ENCODE measurements at regions not wholly inside any gene's neighbourhood (a gene's known extent, or its start where the extent isn't known, plus 50 kb on each side); places are given as distances from the start of the nearest gene placed in this dataset.

- Mint-ChIP-seq H3K36me3 (ENCODE audit: low read depth) (no peaks in the 10 kb centered on the region), H3K9me3 (no peaks in the 10 kb centered on the region), H3K4me1 (ENCODE audit: low read depth) (no peaks in the 10 kb centered on the region), H3K4me3 (no peak overlapping the region), H3K27me3 (peaks cover 15% of the 10 kb centered on the region), H3K27ac (no peak overlapping the region)
- CTCF ChIA-PET: no interaction called here
- TF ChIP-seq, protein P1, sequence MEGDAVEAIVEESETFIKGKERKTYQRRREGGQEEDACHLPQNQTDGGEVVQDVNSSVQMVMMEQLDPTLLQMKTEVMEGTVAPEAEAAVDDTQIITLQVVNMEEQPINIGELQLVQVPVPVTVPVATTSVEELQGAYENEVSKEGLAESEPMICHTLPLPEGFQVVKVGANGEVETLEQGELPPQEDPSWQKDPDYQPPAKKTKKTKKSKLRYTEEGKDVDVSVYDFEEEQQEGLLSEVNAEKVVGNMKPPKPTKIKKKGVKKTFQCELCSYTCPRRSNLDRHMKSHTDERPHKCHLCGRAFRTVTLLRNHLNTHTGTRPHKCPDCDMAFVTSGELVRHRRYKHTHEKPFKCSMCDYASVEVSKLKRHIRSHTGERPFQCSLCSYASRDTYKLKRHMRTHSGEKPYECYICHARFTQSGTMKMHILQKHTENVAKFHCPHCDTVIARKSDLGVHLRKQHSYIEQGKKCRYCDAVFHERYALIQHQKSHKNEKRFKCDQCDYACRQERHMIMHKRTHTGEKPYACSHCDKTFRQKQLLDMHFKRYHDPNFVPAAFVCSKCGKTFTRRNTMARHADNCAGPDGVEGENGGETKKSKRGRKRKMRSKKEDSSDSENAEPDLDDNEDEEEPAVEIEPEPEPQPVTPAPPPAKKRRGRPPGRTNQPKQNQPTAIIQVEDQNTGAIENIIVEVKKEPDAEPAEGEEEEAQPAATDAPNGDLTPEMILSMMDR (IDR thresholded peaks at IDR 0.05): no peak
- Histone ChIP-seq H3K27ac (ENCODE audit: low read depth in 1 of 2, low read length in 2 of 2) (no peak overlapping the region), H3K4me3 (ENCODE audit: low read length) (no peak overlapping the region), H3K27me3 (ENCODE audit: control insufficient read depth in 1 of 2, insufficient read depth in 2 of 2, low read length in 2 of 2) (peaks cover 0 to 2% of the 10 kb centered on the region in 2 experiments), H3K4me1 (ENCODE audit: insufficient read depth, low read length) (peaks cover 2% of the 10 kb centered on the region), H3K36me3 (ENCODE audit: insufficient read depth, low read length) (no peaks in the 10 kb centered on the region), H3K9me3 (ENCODE audit: control insufficient read depth in 1 of 2, insufficient read depth in 1 of 2, low read length in 2 of 2) (peaks cover 0 to 12% of the 10 kb centered on the region in 2 experiments)
- POLR2A ChIA-PET: no interaction called here
- intact Hi-C loops (cut with DNase I, micrococcal nuclease): no loop called here
- DNase-seq (no peak), ATAC-seq (ENCODE audit: poor library complexity) (no peak)
These were observed 76.6 kb upstream of the F3 start for GRCh38 chr1:94617957-94618739.

DNA sequence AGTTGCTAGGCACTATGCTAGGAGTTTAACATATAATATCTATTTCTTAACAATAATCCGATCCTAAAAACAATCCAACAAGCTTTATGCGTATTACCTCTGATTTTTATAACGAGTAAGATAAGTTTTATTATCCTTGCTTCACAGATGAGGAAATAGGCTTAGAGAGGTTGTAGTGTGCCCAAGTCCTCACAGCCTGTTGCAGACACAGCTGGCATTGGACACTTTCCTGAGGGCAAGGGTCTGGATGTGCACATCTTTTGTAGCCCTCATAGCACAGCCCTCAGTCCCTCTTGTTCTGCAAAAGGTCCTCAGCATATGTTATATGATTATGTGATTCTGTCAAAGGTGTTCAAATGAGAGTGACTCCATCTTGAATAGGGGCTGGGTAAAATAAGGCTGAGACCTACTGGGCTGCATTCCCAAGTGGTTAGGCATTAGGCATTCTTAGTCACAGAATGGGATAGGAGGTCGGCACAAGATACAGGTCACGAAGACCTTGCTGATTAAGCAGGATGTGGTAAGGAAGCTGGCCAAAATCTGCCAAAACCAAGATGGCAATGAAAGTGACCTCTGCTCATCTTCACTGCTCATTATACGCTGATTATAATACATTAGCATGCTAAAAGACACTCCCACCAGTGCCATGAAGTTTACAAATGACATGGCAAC is 75.7 kb upstream of the F3 start:
- DNase-seq (no peak), ATAC-seq (ENCODE audit: poor library complexity) (no peak)
- no peak overlapping the region for H3K27ac ChIP-seq (ENCODE audit: low read depth in 1 of 2, low read length in 2 of 2)
- no peaks in the 10 kb centered on the region for H3K27me3 ChIP-seq (ENCODE audit: control insufficient read depth in 1 of 2, insufficient read depth in 2 of 2, low read length in 2 of 2)
- Mint-ChIP-seq H3K27me3 (peaks cover 15% of the 10 kb centered on the region), H3K27ac (no peak overlapping the region), H3K9me3 (no peaks in the 10 kb centered on the region), H3K36me3 (ENCODE audit: low read depth) (no peaks in the 10 kb centered on the region), H3K4me1 (ENCODE audit: low read depth) (no peaks in the 10 kb centered on the region), H3K4me3 (no peak overlapping the region)
- H3K4me3 ChIP-seq (ENCODE audit: low read length): no peak overlapping the region
- H3K9me3 ChIP-seq (ENCODE audit: control insufficient read depth in 1 of 2, insufficient read depth in 1 of 2, low read length in 2 of 2): peaks cover 0 to 7% of the 10 kb centered on the region in 2 experiments
- TF ChIP-seq, protein P1 (IDR thresholded peaks at IDR 0.05): no peak
- no peaks in the 10 kb centered on the region for H3K36me3 ChIP-seq (ENCODE audit: insufficient read depth, low read length)
- CTCF ChIA-PET: no interaction called here
- intact Hi-C loops (cut with DNase I, micrococcal nuclease): no loop called here
- H3K4me1 ChIP-seq (ENCODE audit: insufficient read depth, low read length): peaks cover 2% of the 10 kb centered on the region
- POLR2A ChIA-PET: no interaction called here

- DNase-seq (no peak), ATAC-seq (ENCODE audit: poor library complexity) (no peak)
- POLR2A ChIA-PET: no interaction called here
- Mint-ChIP-seq H3K4me1 (ENCODE audit: low read depth) (no peaks in the 10 kb centered on the region), H3K36me3 (ENCODE audit: low read depth) (no peaks in the 10 kb centered on the region), H3K9me3 (no peaks in the 10 kb centered on the region), H3K4me3 (no peak overlapping the region), H3K27me3 (peaks cover 15% of the 10 kb centered on the region), H3K27ac (no peak overlapping the region)
- Histone ChIP-seq H3K36me3 (ENCODE audit: insufficient read depth, low read length) (no peaks in the 10 kb centered on the region), H3K27me3 (ENCODE audit: control insufficient read depth in 1 of 2, insufficient read depth in 2 of 2, low read length in 2 of 2) (no peaks in the 10 kb centered on the region), H3K4me1 (ENCODE audit: insufficient read depth, low read length) (peaks cover 2% of the 10 kb centered on the region), H3K27ac (ENCODE audit: low read depth in 1 of 2, low read length in 2 of 2) (no peak overlapping the region), H3K9me3 (ENCODE audit: control insufficient read depth in 1 of 2, insufficient read depth in 1 of 2, low read length in 2 of 2) (peaks cover 0 to 7% of the 10 kb centered on the region in 2 experiments), H3K4me3 (ENCODE audit: low read length) (no peak overlapping the region)
- CTCF ChIA-PET: no interaction called here
- intact Hi-C loops (cut with DNase I, micrococcal nuclease): no loop called here
- TF ChIP-seq, protein P1 (IDR thresholded peaks at IDR 0.05): no peak
These were observed 74.9 kb upstream of the F3 start for GRCh38 chr1:94616506-94616905.

Measured in CD4-positive, alpha-beta T cell (primary cell).